Limb (tissue), 2 donors: ENCODE measurements at regions not wholly inside any gene's neighbourhood (a gene's known extent, or its start where the extent isn't known, plus 50 kb on each side); places are given as distances from the start of the nearest gene placed in this dataset.

ENCODE experiments used
- DNase-seq, 2 donors: peaks; one replicate each; pipeline ENCODE4 v3.0.0-alpha.2; 2016; ENCODE audit errors: extremely low spot score in 2 of 2

DNA sequence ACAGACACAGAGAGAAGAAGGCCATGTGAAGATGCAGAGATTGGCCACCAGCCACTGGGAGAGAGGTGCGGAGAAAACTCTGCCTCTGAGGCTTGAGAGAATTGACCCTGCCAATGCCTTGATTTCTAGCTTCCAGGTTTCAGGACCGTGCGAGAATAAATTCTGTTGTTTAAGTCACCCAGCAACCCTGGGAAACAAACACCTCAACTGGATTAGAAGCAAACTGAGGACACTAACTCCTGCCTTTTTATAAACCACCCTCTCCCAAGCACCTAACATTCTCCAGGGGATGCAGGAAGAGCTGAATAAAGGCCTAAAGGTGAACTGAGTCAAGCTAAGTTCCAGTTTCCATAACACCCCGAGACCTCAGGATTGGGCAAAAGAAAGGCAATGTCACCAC is 136.1 kb downstream of the ANKRD60 start:
- no peak for DNase-seq

DNA sequence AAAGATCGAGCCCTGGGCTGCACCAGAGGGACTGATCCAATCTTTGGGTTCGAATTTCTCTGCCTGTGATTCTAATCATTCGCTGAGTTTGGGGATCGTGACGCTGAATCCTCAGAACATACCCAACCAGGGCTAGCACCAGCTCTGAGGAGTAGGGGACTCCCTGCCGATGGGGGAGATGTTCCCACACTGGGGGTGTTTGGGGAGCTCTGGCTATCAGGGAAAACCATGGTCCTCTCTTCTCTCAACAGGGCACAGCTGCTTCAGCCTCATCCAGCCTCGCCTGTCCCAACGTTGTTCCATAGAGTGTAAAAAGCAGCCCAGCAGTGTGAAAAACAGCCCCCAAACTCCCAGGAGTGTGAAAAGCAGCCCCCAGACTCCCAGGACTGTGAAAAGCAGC is 136.6 kb downstream of the ANKRD60 start:
- DNase-seq, result peak in 1 of 2 donors; percentile 13

DNA sequence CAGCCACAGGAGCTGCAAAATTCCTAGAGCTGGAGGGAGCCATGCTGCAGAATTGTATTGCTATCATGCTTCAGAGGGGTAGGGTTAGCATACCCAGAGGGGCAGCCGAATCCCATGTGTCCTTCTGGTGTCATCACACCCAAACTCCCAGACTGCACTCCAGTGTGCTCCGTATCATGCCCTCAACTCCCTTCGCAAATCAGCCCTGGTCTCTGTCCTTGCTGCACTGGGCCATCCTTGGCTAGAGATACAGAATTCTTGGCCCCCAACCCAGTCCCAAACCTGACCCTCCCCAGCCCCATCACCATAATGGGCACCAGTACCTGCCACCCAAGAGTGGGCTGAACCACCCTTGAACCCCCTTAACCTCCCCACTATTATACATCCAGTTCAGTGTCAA is 138.3 kb downstream of the ANKRD60 start:
- no peak for DNase-seq

DNA sequence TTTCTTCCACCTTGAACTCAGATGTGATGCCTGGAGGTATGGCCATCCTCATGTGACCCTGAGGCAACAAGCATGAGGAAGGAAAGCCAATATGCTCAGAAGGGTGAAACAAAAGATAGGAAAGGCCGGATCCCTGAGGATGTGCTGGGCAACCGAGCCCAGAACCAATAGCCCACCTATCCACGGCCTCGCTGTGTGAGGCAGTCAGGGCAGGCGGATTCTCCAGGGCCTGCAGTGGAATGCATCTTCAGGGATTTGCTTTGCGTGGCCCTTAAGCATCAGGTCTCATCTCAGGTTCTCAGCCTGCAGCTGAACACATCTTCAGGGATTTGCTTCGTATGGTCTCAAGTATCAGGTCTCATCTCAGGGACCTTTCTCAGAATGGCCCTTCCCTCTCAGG is 139.8 kb downstream of the ANKRD60 start:
- peak in 1 of 2 donors; percentile 11 for DNase-seq

DNA sequence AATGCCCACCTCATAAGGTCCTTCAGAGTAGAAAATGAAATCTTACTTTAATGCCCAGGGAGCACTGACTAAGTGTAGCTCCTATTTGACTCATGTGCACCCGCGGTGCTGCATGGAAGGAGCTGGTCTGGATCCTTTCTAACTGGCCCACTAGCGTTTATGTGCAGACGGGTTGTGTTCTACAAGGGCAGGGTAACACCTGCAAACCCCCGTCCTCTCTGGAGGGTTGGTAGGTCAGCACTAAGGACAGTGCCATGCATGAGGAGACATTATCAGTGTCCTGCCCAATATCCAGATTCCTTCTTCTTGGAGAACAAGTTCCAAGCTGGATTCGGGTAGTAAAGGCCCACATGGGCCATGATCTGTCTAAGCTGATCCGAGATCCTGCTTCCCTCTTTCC is 140.3 kb downstream of the ANKRD60 start:
- peak in 1 of 2 donors; percentile 23 for DNase-seq

DNA sequence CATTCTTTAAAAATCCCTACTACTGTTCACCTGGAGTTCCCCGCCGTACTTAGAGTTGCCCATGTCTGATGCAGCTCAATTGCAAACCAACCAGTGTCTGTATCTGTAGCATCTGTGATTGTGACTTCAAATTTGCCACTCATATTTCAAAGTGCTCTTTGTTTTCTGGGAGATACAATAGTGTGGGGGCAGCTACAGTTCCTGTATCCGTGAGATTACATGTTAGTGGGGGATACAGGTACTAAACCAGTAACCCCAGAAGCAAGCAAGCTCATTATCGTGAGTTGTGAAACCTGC is 140.9 kb downstream of the ANKRD60 start:
- no peak for DNase-seq

DNA sequence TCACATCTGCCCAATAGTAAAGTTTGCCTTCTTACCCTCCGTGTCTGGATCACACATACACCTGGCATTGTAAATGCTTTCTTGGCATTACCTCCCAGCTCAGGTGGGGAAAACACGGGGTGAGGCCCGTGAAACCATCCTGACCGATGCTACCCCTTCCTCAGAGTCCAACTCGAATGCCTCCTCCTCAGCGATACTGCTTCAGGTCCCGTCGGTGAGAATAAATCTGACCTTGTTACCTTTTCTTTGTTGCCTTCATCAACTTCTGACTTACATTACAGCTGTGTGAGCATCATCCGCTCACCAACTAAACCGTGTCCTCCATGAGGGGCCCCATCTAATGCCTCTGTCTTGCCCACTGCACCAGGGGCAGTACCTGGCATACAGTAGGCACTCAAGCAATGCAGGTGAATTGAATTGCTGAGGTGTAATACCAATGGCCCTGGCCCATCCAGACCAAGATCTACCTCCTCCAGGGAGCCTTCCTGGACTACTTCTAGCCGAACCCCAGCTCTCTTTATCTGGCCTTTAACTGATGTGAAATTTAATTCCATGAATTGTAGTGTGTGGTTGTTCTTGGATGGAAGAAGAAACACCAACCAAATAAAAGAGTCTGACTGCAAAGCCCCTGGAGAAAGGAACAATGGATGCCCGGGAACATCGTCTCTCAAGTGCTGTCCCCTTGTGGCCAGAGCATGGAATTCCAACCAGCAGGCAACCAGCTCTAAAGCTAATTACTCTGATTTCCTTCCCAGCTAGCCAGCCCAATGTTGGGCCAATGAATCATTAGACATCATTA is 141.5 kb downstream of the ANKRD60 start:
- DNase-seq, result peak in 1 of 2 donors; percentile 49

DNA sequence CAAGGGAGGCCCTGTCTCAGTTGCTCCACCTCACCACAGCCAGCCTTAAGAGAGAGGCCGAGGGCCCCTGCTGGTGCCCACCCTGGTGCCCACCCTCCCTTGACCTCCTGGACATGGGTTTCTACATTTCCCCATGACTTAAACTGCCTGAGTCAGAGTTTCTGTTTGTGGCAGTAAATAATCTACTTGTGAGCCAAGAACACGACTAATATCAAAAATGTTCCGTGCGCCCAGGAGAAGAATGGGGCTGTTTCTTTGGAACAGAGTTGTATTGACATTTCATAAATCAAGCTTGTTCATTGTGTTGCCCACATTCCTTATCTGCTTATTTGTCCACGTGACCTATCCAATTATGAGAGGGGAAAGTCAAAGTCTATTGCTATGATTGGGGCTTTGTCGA is 143.5 kb downstream of the ANKRD60 start:
- peak in 1 of 2 donors; percentile 16 for DNase-seq

DNA sequence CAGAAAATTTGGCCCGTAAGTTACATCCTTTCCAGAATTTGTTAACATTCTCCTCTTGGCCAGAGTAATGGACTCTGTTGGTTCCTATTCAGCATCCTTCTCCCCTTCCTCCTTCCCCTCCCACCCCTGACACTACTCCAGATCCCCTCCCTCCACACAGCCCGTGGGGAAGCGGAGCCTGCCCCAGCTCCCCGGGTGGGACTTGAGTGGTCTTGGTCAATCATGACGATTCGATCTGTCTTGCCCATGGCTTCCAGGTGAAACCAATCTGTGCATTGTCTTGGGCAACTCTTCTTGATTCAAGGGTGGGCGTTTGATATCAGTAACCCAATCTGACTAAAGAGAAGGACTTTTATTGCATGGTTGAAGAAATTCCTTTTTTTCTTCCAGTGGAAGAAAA is 143.9 kb downstream of the ANKRD60 start:
- peak in 1 of 2 donors; percentile 8 for DNase-seq

DNA sequence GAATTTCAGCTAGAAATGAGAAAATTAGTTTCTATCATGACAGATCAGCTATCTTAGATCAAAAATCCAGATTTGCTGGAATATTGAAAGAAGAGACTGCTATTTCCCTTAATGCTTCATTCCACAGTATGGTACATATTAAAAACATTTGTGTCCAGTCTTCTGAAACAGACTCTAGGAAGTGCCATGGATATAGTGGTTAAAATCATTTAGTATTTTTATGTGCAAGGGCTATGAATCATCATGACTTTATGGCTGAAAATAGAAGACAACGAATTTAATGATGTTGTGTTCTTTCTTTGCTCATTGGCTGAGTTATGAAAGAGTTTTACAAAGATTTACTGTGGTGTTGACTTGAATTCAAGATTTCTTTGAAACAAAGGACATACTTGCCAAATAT is 146.6 kb downstream of the ANKRD60 start:
- DNase-seq, result peak in 1 of 2 donors; percentile 34

DNA sequence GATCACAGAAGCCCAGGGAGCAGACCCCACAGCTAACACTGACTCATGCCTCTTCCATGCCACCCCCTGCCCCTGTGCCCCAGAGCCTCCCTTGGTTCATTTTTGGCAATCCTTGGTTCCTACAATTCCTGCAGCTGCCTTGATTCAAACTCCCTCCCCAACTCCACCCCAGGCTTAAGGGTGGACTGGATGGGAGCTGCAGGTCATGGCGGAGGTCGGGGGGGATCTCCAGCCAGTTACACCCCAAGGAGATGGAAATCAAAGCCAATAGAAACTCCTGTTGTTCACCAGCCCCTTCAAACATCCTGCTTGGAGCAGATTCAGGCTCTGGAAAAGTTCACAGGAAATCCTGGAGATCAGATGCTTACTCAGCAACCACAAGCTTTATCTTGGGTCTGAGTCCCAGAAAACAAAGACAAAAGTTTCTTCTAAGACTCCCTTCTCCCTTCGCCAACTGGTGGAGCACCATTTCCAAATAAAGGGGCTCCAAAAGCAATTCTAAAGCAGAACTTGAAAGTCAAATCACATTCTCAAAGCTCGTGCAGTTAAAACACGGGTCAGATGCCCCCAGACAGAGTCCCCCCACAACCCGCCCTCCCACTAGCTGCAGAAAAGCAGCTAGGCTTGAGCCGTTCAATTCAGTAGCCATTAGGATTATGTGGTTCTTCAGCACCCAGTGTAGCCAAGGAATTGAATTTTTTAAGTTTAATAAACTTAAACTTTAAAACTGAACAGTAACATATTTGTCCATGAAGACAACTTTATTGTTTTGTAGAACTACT is 149.5 kb downstream of the ANKRD60 start:
- peak; percentile 36 to 54 for DNase-seq

DNA sequence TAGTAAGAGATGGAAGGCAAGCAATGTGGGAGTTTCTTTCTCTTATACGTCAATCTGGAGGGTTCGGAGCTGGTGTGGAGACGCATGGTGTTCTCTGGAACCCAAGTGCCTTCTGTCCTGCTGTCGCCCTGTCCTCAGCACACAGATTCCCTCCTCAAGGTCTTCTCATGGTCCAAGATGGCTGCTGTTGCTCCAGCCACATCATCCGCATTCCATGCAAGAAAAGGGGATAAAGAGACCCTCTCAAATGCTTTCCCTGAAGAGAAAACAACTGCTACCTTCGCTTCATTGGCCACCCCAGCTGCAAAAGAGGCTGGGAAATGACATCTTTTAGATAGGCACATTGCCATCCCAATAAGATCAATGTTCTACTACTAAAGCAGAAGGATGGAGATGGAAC is 151.2 kb downstream of the ANKRD60 start:
- peak in 1 of 2 donors; percentile 1 for DNase-seq

DNA sequence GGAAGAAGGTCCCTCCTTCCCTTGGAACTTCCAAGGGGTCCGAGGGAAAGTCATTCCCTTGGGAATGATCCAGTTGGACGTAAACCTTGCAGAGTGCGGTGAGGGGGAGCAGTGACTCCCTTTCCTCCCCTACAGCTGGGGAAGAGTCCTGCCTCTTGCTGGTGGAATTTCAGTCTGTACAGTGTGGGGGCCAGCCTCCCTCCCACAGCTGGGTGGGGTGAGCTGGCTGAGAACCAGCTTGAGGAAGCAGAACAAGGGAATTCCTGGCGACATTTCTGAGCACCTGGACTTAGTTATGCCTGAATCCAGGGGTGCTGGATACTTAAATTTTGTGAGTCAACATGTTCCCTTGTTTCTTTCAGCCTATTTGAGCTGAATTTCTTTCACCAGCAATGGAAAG is 152.0 kb downstream of the ANKRD60 start:
- peak in 1 of 2 donors; percentile 3 for DNase-seq

DNA sequence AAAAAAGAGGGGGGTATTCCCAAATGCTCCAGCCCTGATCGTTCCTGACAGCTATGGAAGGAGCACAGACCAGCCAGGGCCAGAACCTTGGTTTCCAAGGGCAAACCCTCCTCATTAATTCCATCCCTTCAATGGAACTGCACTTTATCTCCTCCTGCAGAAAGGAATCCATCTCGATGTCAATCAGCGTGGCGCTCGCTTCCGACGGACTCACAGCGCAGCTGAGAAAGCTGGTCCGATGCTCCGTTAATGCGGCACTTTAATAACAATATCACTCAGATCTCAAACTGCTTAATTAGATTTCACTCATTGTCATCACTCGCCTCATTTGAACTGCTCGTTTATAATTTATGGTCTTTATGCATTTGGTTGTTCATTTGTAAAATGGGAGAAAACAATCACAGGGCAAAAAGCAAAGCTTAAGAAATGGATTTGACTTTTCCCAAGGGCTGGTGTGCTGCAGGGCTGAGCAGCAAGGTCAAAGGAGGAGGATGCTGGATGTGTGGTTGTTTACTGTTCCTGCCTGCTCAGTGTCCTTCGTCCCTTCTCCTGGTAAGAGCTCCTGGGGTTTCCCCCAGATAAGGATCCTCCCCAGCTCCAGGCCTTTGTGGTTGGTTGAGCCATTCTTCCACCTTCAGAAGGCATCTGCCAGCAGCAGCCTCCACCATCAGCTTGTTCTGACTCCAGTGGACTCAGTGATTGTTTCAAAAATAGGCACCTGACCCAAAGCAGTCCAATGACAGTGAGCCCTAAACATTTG is 152.7 kb downstream of the ANKRD60 start:
- DNase-seq, result no peak

DNA sequence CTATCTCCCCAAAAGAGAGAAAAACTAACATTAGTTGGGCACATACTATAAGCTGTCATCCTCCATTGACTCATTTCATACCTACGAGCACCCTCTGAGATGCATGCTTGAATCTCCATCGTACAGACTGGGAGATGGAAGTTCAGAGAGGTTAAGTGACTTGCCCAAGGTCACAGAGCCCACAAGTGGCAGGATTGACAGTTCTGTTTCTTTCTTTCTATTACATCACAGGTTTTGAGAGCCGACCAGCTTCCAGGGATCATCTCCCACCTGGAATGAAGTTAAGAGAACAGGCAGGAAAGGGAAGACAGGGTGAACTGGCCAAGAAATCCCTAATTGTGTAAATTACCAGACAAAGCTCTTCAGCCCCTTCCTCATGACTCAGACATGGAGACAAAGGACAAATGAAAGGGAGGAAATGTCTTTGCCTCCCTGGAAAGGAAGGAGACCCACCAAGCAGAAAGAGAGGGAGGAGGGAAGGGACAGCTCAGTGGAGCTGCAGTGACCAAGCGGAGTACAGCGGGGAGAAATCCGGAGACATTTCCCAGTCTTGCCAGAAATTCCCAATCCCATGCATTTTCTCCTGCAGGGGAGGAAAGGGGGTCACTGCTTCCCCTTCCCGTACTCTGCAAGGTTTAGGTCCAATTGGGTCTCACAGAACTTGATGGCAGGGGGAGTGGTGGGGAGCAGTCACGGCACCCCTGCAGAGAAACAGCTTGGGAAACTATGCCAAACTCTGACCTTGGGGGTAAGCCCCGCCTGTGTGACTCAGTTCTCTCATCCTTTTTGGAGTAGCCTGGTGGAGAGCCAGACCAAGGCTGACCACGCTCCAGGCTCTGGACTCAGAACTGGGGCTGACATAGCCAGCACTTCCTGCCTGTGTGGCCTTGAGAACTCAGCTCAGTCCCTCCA is 154.3 kb downstream of the ANKRD60 start:
- no peak for DNase-seq

DNA sequence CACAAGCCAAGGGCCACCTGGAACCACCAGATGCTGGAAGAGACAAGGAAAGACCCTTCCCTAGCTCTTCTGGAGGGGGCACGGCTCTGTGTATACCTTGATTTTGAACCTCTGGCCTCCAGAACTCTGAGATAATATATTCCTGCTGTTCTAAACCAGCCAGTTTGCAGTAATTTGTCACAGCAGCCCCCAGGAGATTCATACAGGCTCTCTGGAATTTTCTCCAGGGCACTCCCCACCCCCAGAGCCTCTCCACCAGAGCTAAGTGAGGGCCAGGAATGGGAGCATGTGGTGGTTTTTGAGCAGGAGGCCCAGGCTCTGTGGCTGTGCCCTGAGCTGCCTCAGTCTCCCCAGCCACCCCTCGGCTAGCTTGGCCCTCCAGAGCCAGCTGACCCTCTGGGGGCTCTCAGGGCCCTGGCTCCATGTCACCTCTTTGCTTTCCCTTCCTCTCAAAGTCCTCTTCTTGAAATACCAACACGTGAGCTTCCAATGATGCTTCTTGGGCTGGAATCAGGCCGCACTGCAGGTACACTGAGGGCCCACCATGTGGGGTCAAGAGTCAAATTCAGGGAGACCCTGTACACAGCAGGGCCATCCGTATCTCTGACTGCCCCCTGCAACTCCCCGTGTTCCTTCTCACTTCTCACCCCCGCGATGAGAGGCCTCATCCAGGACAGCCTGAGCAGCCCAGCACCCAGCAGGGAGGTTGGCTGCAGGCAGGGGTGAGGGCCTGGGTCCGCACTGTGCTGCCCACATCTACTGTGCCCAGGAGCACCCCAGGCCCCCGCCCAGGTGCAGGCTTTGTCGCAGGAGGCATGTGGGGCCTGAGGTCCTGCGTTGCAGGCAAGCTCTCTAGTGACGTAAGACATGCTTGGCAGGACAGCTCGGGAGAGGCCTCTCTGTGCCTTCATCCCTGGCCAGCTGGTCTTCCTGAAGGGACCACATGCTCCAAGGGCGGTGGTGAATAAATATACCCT is 155.5 kb downstream of the ANKRD60 start:
- DNase-seq, result no peak

DNA sequence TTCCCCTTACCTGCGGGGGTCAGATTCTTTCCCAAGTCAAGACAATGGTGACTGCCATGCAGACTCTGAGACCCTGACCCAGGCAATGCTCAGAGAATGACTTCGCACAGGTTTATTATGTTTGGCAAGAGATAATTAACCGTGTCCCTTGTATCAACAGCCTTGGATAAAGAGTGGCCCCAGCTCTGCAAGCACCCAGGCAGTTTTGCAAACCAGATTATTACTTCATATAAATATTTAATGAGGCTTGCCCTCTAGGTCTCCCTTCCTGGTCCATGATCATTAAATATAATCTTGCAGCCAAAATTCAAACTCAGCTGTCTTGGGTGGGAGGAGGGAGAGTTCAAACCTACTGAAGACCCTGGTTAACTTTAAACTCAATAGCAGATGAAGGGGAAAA is 156.5 kb downstream of the ANKRD60 start:
- DNase-seq, result no peak

DNA sequence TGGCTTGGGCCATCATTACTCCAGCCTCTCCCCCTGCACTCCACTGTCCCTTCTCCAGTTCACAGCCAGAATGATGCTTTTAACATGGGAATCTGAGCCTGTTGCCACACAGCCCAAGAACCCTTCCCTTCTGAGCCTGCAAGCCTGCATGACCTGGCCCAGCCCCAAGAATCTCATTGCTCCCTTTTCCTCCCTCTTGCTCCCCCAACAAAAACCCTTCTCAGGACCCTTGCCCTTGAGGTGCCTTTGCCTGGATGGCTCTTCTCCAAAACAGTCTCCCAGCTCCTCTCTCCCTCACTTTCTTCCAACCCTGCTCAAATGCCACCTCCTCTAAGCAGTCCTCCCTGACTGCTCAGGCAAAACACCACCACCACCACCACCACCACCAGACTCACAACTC is 157.2 kb downstream of the ANKRD60 start:
- no peak for DNase-seq

DNA sequence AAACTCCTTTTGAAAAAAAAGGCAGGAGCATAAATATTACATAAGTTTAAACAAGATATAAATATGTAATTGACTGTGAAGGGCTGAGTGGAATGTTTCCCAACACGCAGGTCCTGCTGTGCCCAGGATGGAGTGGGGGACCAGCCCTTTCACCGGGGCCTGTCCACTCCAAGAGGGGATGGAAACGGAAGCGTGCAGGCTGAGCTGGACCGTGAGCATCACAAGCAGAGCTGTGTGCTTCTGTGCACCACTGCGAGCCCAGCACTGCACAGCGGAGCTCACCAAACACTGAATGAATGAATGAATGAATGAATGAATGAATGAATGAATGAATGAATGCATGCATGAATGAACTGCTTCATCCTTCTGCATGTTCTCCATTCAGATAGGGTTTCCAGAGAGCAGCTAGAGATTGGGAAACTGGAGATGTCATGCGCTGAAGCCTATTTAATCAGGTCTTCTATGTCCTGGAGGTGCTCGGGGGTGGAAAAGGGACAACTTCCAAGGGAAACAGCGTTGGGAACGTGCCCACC is 157.7 kb downstream of the ANKRD60 start:
- DNase-seq, result no peak
